GM19452 (cell line): ENCODE measurements at regions not wholly inside any gene's neighbourhood (a gene's known extent, or its start where the extent isn't known, plus 50 kb on each side); places are given as distances from the start of the nearest gene placed in this dataset.
"Not testable (repeated sequence)": the region's sequence is repeated elsewhere in the genome, so short reads cannot be mapped to it uniquely, and the experiment has no call there.

ENCODE experiments used
- ATAC-seq: cut with Tn5 transposase; IDR thresholded peaks from one replicate; pipeline ENCODE4 v1.9.1; 2021; ENCODE audit not compliant: unreplicated experiment

DNA sequence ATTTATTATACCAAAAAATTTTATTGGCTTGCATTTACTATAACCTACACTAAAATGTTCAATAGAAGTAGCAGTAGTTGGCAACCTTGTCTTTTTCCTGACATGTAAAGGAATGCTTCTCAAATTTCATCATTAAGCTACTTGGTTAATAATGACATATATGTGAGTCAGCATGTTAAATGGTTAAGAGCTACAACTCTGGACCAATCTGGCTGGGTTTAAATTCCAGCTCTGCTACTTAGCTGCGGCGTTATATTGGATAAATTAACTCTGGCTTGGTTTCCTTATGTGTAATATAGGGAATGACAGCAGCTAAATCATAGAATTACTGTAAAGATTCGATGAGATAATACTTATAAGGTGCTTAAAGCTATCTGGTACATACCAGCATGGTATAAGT lies 53.7 kb upstream of the OTOGL start:
- no peak for ATAC-seq

GRCh38 chr12:80044694-80045046 lies 54.7 kb upstream of the OTOGL start:
- ATAC-seq: no peak

DNA sequence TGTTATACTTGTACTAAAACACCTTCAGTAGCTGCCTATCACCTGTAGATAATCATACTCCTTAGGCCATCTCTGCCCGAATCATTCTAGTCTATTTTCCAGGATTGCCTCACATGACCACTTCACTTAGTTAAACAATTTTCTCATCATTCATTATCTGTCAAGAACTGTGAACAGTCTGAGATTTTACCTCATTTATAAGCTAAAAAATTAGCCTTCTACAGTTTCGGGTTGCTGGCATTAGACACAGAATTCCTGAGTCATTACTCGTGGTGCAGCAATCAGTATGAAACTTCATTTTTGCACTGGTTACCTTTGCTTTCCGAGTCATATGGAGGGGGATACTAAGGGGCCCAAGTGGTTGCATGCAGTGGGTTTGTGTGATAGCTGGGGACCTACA lies 57.6 kb upstream of the OTOGL start:
- ATAC-seq: no peak

GRCh38 chr12:80041071-80041470 lies 58.3 kb upstream of the OTOGL start:
- ATAC-seq: no peak

DNA sequence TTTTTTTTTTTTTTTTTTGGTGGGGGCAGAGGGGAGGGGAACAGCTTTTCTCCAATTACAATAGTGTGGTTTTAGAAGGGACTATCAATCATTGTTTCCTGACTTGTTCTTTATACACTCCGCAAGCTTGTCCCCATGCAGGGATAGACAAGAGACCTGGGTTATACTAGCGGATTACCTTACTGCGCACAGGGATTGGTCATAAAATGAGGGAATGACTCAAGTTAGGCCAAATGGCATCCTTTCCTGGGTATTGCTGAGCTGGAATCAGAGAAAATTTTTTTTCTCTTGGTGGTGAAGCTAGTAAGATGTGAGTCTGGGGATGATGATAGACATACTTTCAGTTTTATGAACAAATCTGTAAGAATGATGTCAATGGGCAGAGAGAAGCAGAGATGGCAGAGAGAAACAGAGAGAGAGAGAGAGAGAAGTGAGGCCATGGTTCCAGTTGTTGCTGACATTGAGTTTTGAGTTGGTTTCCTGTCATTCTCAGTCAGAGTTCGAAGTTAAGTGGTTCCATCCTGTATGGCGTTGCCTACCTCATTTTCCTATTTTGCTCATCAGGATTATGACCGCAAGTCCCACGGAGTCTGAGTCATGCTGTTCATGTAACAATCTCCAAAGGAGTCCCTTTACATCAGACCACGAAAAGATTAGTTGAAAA lies 59.1 kb upstream of the OTOGL start:
- ATAC-seq: no peak

DNA sequence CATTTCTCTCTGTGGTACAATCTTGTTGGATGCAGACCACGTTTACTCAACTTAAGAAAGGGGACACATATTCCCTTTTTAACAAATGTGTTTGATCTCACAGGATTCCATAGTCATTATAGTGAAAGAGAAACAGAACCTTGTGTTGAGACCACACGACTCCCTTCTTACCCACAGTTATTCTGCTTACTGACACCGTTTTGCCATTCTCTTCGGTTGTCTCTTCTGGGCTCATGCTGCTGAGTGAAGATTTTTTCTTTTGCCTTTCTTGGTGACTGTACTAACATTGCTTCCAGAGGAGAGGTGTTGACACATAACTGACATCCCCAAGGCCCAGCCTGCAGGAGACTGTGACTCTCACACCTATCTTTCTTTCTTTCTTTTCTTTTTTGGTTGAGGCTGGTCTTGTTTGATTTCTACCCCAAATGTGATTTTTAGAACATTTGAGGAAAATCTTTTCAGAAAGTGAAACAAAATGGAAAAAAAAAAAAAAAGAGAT lies 61.2 kb upstream of the OTOGL start:
- no peak for ATAC-seq

- no peak for ATAC-seq
These were observed 65.9 kb upstream of the OTOGL start for GRCh38 chr12:80033448-80033847.

DNA sequence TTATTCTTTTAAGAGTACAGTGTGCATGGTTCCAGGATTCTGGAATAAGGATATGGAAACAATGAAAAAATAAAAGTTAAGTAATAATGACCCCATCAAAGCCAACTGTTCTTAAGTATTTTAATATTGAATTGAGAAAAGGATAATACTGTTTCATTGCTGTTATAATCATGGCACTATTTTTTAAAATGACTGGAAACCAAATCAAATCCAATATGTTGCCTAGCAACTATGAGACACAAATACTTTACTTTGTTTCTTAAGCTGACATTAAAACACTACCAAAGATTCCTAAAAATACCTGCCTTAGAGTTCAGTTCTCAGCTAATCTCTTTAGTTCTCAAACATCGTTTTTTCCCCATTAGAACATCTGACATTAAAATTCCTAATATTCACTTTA lies 66.4 kb upstream of the OTOGL start:
- ATAC-seq: no peak

- no peak for ATAC-seq
These were observed 68.1 kb upstream of the OTOGL start for GRCh38 chr12:80031229-80031628.

- ATAC-seq: no peak
These were observed 73.7 kb upstream of the OTOGL start for GRCh38 chr12:80025638-80026037.

DNA sequence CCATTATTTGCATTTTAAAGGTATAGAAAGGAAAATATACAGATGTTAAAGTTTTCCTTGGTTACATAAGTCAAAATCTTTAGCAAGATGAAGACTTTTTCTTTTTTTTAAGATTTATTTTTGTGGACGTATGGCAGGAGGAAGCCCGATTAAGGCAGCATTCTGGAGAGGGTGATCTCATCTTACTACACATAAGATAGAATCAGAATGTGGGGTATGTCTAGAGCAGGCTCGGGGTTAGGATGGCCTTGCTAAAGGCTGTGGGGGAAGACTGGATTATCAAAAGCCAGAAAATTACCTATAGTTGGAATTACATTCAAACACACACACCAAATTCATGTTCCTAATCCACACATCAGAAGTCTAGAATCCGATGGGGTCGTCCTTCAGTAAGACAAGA lies 79.6 kb upstream of the OTOGL start:
- ATAC-seq: no peak

DNA sequence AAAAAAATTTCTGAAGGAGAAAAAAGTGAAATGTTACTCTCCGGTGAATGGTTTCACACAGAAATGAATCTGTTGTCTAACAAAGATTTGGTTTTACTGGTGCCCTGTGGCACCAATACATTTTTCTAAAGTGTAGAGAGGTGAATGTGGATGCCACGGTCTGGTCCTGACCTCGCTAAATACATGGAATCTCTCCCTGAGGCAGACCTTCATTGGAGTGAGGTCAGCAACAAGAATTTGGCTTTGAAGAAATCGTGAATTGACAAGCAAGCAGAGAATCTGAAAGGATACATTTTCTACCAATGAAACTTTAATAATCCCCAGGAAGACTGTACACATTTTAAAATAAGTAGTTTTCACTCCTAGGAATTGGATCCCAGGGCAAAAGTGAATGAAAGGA lies 81.2 kb upstream of the OTOGL start:
- ATAC-seq: no peak

DNA sequence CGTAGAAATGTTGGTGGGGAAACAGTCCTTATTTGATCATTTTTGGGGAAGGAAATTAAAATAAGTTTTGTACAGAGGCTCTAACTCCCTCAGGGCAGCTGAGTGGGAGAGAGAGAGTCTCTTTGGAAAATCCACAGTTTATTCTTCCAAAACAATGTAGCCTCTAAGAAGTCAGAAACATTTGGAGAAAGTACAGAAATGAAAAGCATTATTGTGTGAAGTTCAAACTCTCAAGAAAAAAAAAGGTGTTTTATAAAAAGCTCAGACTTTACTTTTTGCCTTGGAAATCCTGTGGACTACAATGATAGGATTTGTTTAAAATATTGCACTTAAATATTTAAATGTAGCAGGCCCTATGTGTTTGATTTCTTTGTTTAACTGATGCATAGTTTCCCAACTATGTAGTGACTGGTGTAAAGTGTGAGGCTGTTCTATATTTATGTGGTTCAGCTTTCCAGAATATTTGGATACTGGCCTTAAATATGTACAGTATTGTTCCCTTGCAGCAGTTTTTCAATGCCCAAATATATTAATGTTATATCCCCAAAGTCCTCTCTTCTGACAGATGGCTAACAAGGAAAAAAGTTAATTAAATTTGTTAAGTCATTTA lies 82.0 kb upstream of the OTOGL start:
- ATAC-seq: no peak

GRCh38 chr12:80016684-80017083 lies 81.8 kb upstream of the PPP1R12A start:
- ATAC-seq: no peak

- ATAC-seq: no peak
These were observed 80.8 kb upstream of the PPP1R12A start for GRCh38 chr12:80015660-80016059.

DNA sequence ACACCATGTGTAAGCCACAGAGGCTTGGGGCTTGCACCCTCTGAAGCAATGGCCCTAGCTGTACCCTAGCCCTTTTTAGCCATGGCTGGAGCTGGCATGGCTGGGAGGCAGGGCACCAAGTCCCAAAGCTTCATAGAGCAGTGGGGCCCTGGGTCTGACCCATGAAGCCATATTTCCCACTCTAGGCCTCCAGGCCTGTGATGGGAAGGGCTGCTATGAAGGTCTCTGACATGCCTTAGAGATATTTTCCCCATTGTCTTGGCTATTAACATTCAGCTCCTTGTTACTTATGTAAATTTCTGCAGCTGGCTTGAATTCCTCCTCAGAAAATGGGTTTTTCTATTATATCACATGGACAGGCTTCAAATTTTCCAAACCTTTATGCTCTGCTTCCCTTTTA lies 68.8 kb upstream of the PPP1R12A start:
- not testable (repeated sequence) for ATAC-seq

DNA sequence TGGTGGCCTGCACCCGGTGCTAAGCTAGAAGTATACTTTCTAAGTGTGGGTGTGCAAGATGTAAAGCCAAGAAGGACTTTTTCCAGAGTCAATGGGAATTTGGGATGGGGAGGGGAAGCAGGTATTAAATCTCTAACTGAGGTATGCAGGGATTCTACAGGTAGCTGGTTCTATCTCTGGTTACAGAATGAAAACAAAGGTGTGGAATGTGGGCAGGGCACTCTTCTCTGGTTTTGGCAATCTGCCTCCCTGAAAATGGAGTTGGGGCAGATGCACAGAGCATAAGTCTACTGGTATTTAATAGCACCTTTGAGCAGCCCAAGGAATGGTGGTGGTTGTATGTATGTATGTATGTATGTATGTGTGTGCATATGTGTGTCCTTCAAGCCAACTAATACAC lies 66.7 kb upstream of the PPP1R12A start:
- no peak for ATAC-seq

DNA sequence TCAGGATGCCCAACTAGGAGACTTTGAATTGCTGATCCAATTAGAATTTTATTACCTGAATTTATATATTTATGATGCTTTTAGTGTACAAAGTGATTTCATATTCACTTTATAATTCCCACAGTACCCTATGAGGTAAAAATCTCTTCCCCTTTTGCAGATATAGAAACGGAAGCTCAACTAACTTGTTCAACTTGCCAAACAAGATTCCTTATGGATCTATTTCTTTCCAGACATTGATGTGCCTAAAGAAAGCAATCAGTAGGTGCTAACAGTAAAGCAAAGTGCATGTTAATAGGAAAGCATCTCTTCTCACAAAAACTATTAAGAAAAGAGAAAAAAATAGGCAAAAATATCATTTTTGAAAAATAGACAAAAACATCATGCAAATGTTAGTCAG lies 65.9 kb upstream of the PPP1R12A start:
- no peak for ATAC-seq

DNA sequence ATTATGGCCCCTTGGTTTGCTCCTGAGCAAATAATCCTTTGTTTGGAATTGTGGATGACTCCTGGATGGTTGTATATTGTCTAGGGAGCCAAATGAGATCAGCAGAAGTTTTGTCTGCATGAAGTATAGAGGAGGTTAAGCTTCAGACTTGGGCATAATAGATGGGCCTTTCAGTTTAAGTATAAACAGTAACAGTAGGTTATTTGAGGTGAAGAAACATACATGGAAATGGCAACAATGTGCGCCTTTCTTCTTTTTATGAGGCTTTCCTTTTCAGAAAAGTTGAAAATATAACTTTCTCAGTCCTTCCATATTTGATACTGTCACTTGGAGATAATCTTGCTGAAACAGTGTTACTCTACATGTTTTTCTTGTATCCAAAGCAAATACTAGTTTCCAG lies 63.7 kb upstream of the PPP1R12A start:
- no peak for ATAC-seq

GRCh38 chr12:79997096-79997791 lies 62.3 kb upstream of the PPP1R12A start:
- ATAC-seq: peak; percentile 99

GRCh38 chr12:79995385-79996084 lies 60.6 kb upstream of the PPP1R12A start:
- not testable (repeated sequence) for ATAC-seq
